ENCODE measurements at regions not wholly inside any gene's neighbourhood (a gene's known extent, or its start where the extent isn't known, plus 50 kb on each side); places are given as distances from the start of the nearest gene placed in this dataset.

GRCh38 chr9:16223074-16223871 is 647.2 kb downstream of the BNC2 start:
- DNase-seq (ENCODE audit: low read depth in 2 of 2, low spot score in 1 of 2): no peak

GRCh38 chr9:16230731-16231130 is 639.7 kb downstream of the BNC2 start:
- DNase-seq (ENCODE audit: low read depth in 2 of 2, low spot score in 1 of 2): no peak

GRCh38 chr9:16236311-16236710 is 634.2 kb downstream of the BNC2 start:
- DNase-seq (ENCODE audit: low read depth in 2 of 2, low spot score in 1 of 2): no peak

DNA sequence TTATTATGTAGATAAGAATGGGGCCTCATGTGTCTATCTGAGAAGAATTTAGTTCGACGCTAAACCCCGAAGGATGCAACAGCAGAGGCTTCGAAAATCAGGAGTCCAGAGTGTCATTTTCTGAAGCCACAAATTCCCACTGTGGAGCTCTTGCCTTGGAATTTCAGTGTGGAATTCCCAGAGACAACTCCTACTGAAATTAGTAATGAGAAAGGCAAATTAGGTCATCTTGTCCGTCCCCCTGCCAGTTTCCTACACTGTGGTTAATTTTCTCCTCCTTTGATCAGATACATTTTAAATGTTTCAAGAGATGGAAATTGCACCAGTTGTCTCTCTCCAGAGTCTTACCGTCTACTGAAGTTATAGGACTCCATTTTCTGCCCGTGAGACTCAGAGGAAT is 633.6 kb downstream of the BNC2 start:
- no peak for DNase-seq (ENCODE audit: low read depth in 2 of 2, low spot score in 1 of 2)

DNA sequence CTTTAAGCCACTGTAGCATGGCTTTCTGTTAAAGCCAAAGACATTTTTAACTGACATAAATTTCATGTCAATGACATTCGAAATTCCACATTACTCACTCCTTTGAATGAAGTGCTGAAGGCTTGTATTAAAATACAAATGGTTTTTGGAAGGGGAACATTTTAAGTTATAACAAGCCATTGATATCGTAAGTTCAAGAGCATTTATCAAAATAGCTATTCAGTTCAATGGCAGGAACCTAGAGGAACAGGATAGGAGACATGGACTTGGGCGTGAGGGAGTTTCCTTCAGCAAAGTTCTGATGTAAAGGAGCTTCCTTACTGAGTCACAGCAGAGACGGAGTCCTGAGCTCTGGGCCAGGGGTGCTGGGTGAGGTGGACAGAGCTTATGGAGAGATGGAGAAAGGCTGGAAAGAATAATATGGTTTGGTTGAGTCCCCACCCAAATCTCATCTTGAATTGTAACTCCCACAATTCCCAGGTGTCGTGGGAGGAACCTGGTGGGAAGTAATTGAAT is 631.8 kb downstream of the BNC2 start:
- no peak for DNase-seq (ENCODE audit: low read depth in 2 of 2, low spot score in 1 of 2)

GRCh38 chr9:16241231-16241630 is 629.2 kb downstream of the BNC2 start:
- DNase-seq (ENCODE audit: low read depth in 2 of 2, low spot score in 1 of 2): no peak

DNA sequence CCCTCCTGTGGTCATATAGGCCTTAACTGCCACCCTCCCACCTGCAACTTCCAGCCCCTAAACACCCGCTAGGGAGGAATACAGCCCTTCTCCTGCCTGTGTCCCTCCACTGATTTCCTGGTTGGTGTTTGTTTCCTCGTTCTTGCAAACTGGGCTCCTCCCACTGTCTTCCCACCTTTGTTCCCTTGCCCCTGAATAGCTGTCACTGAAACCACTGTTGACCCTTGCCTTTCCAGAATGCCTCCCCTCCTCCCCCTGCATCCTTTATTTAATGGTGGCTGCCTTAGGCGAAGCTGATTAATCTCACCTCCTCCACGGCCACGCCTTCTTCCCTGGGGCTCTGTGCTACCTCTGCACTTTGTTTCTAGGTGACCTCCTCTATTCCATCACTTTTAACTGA is 626.7 kb downstream of the BNC2 start:
- no peak for DNase-seq (ENCODE audit: low read depth in 2 of 2, low spot score in 1 of 2)

GRCh38 chr9:16245756-16246440 is 624.6 kb downstream of the BNC2 start:
- no peak for DNase-seq (ENCODE audit: low read depth in 2 of 2, low spot score in 1 of 2)

DNA sequence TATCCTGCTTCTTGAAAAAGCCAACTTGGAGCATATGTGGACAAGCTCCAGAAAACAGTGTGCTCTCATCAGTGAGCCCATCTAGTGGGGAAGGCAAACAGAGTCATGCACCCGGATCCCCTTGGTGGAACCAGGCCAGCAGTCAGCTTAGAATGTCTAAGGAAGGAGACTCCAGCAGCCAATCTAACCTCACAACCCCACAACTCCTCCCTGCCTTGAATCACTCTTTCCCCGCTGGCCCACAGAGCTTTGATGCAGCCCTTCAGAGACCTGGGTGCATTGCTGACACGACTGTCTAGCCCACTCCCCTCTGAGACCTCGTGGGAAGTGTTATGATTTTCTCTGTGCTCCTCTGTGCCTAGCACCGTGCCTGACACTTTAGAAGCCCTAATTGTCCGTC is 623.7 kb downstream of the BNC2 start:
- no peak for DNase-seq (ENCODE audit: low read depth in 2 of 2, low spot score in 1 of 2)

DNA sequence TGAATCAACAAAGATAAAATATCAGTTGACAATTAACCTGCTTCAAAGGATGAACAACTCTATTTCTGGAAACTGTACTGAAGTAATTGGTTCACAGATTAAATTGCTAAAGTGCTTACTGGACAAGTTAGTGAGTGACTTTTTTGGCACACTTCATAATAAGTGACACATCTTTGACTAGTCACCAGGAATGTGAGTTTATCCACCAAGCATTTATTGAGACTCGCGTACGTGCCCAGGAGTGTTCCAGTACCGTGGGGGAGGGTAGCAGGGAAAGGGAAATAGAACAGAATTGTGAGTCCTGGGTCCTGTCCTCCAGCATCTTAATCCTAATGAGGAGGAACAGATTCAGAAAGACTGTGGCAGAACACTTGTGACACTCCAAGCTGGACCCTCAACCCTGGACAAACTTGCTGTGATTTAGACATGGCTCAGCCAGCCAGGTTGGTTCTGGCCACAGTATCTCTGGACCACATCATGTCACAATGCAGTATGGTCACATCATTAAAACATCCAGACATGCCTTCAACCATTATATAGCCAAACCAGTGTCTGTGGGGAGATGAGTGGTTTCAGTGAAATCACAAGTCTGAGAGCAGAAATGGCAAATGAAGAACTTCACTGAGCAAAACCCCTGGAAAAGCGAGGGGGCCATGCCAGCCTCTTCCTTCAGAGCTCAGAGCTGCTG is 623.1 kb downstream of the BNC2 start:
- DNase-seq (ENCODE audit: low read depth in 2 of 2, low spot score in 1 of 2): no peak

GRCh38 chr9:16248822-16249221 is 621.6 kb downstream of the BNC2 start:
- DNase-seq (ENCODE audit: low read depth in 2 of 2, low spot score in 1 of 2): no peak

GRCh38 chr9:16252616-16253015 is 617.9 kb downstream of the BNC2 start:
- DNase-seq (ENCODE audit: low read depth in 2 of 2, low spot score in 1 of 2): no peak

GRCh38 chr9:16254674-16255073 is 615.8 kb downstream of the BNC2 start:
- no peak for DNase-seq (ENCODE audit: low read depth in 2 of 2, low spot score in 1 of 2)

DNA sequence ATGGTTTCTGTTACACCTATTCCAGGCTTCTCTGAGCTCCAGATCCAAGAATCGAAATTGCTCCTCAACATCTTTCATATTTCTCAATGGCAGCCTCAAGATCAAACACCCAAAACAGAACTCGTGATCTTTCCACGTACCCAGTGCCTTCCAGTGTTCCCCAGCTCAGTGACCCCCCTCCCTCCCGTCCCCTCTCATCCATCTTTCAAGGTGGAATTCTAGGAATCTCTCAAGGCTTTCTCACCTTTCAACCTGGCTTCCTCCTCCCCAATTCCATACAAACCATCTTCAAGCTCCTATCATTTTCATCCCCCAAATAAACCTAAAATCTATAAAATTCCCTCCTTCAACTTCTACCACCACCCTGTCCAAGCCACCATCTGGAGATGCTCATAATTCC is 615.3 kb downstream of the BNC2 start:
- DNase-seq (ENCODE audit: low read depth in 2 of 2, low spot score in 1 of 2): no peak

DNA sequence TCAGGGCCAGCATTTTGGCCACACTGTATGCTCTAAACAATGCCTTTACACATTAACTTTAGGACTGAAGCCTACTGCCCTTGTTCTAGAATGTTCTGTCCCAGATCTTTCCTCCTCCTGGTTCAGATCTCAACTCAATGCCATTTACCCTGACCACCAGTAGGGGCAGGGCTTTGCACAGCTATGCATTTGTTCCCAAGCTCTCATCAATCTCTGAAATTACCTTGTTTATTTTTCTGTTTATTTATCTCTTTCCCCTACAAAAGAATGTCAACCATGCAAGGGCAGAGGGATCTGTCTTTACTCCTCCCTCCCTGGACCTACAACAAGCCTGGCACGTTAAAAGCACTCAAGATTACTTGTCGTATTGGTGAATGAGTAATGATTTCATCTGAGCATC is 612.9 kb downstream of the BNC2 start:
- no peak for DNase-seq (ENCODE audit: low read depth in 2 of 2, low spot score in 1 of 2)

- no peak for DNase-seq (ENCODE audit: low read depth in 2 of 2, low spot score in 1 of 2)
Observed at GRCh38 chr9:16258191-16258590, 612.3 kb downstream of the BNC2 start.

DNA sequence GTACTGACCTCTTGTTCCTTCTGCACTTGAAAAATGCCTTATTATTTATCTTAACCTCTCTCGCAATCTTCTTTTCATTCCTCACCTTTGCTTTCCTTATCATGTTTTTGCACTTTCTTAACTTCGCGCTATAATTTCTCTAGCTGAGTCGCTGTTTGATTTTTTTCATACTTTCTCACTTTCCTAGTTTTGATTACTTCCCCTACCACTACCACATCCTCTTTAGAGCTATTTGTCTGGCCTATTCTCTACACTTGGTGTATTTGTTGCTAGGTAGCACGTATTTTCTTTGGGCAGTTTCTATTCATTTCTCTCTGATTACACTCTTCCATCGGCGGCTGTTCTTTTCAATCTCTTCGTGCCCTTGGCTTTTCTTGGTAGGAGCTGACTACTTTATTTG is 611.8 kb downstream of the BNC2 start:
- no peak for DNase-seq (ENCODE audit: low read depth in 2 of 2, low spot score in 1 of 2)

DNA sequence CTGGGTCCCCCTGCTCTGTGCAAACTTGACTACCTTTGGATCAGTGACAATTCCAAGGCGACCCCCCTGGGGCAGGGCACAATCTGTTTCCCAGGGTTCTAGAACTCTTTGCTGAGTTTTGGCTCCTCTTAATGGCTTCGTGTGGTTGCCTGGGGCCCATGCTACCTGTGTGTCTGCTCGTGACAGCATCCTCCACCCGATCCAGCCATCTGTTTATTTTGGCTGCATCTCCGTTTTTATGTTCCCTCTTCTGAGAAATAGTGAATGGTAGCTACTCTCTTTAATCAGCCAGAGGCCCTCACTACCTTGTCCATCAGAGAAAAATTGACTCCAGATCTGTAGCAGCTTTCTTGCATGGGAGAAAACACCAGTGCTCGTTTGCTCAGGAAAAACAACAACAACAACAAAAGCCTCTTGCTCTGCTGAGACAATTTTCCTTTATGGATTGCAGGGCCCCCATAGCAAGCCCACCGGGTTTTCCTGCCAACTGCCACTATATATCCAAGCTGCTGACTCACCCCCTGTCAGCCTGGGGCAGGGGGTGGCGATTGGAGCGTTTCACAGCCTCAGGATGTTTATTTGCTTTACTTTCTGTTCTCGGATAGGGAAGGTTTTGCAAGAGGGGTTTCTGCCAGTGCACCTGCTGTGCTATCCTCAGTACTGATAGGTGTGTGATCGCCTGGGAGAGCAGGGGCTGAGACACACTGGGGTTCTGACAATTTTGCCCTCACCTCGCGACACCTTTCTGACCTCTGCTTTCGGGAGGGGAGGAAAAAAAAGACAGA is 607.8 kb downstream of the BNC2 start:
- DNase-seq (ENCODE audit: low read depth in 2 of 2, low spot score in 1 of 2): no peak

DNA sequence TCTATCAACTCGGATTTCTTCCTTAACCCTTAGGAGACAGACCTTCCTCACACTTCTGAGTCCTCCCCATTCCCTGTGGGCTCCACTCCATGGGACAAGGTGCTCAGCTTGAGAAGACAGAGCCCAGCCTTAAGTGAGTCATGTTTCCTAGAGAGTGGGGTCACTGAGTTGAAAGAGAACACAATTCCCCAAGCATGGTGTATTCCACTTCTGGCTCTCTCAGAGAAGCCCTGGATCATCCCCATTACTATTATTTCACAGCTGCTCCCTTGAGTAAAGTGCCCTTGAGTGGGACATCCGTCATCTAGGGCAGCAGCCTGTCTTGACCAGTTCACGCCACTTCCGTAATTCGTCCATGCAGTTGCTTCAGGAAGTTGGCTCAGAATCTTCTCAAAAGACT is 604.8 kb downstream of the BNC2 start:
- DNase-seq (ENCODE audit: low read depth in 2 of 2, low spot score in 1 of 2): no peak

- DNase-seq (ENCODE audit: low read depth in 2 of 2, low spot score in 1 of 2): no peak
Observed at GRCh38 chr9:16266648-16267276, 603.7 kb downstream of the BNC2 start.

Measured in stimulated activated CD8-positive, alpha-beta memory T cell treated with anti-CD3 and anti-CD28 coated beads, Interleukin-4, amount 100 ng/mL, for 1 hour (primary cell).